ENCODE measurements at regions not wholly inside any gene's neighbourhood (a gene's known extent, or its start where the extent isn't known, plus 50 kb on each side); places are given as distances from the start of the nearest gene placed in this dataset.

- TF ChIP-seq MAFK (IDR thresholded peaks at IDR 0.05; ENCODE audit: low read depth, low read length) (no peak), SIRT6 (IDR thresholded peaks at IDR 0.05; ENCODE audit: low read length) (no peak), SUZ12 (IDR thresholded peaks at IDR 0.05; ENCODE audit: low read length) (no peak), TBP (IDR thresholded peaks at IDR 0.05; ENCODE audit: low read depth, low read length) (no peak), SP4 (IDR thresholded peaks at IDR 0.05; ENCODE audit: low read length) (no peak), KDM5A (IDR thresholded peaks at IDR 0.05; ENCODE audit: low read length) (no peak), ZNF274 (IDR thresholded peaks at IDR 0.05; ENCODE audit: borderline replicate concordance, extremely low read depth, low read length) (no peak), ASH2L (IDR thresholded peaks at IDR 0.05; ENCODE audit: low read length) (no peak)
These were observed 195.7 kb downstream of the OXSM start (continued) for GRCh38 chr3:25985621-25986020.
